ENCODE measurements at regions not wholly inside any gene's neighbourhood (a gene's known extent, or its start where the extent isn't known, plus 50 kb on each side); places are given as distances from the start of the nearest gene placed in this dataset.
"Not testable (repeated sequence)": the region's sequence is repeated elsewhere in the genome, so short reads cannot be mapped to it uniquely, and the experiment has no call there.

DNA sequence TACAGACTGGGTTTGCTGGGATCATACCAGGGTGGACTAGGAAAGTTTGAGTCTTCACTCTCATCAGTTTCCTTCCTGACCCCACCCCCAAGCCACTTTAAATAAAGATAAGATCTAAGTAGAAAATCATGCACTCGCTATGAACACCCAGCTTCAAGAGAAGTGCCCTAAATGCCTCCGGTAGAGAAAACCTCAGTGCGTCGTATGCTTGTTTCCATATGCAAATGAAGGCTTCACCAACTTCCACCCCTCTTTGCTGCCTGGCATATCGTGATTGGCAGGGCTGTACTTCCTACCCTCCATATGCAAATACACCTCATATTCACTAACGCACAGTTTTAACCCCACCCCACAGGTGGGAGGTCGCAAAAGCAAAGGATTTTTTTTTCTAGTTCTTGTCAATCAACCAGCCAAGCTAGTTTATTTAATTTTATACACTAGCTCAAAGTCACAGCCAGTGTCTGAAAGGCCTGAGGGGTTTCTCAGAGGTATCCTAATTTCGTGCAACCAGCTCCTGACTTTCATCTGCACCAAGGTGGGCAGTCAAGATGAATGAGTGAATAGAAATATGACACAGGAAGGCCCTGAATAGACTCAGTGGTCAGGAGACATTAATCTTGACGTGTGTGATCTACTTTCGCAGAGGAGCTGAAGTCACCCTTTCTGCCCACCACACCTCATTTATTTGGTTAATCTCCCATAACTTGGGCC is 121.1 kb upstream of the TSHZ3 start:
- no peaks in the 10 kb centered on the region for H3K9me3 ChIP-seq (ENCODE audit: control insufficient read depth, insufficient read depth, low read length)
- H3K36me3 ChIP-seq (ENCODE audit: control insufficient read depth, insufficient read depth, low read length) = no peaks in the 10 kb centered on the region
- H3K27me3 ChIP-seq (ENCODE audit: control insufficient read depth, insufficient read depth, low read length) = no peaks in the 10 kb centered on the region
- H3K27ac ChIP-seq (ENCODE audit: low read depth, low read length) = no peak overlapping the region
- H3K4me1 ChIP-seq (ENCODE audit: control insufficient read depth, insufficient read depth, low read length) = no peaks in the 10 kb centered on the region
- WGBS (ENCODE audit: insufficient coverage) = 84% methylated on average over 10 of the region's 10 CpGs
- DNase-seq (ENCODE audit: low read depth in 4 of 6, low spot score in 6 of 6) = no peak
- no peak overlapping the region for H3K4me3 ChIP-seq (ENCODE audit: low read depth, low read length)

DNA sequence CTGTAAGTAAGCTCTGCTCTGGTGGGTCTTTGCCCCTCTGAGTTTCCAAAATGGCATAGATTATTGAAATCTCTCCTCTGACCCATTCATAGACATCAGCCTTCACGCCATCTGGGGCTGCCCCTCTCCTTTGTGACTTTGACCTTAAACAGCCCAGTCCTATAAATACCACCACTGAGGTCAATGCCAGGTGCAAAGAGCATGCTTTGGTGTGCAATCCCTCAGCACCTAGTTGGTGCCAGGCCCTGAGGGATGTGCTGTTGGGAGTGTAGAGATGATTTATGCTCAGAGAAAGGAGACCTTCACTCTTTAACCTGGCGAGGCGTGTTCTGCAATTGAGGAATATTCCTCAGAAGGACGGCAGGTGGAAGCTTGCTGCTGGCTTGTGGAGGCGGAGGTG is 121.7 kb upstream of the TSHZ3 start:
- no peaks in the 10 kb centered on the region for H3K27me3 ChIP-seq (ENCODE audit: control insufficient read depth, insufficient read depth, low read length)
- no peak overlapping the region for H3K27ac ChIP-seq (ENCODE audit: low read depth, low read length)
- H3K4me1 ChIP-seq (ENCODE audit: control insufficient read depth, insufficient read depth, low read length) = no peaks in the 10 kb centered on the region
- WGBS (ENCODE audit: insufficient coverage) = 85% methylated on average over 4 of the region's 5 CpGs
- no peaks in the 10 kb centered on the region for H3K9me3 ChIP-seq (ENCODE audit: control insufficient read depth, insufficient read depth, low read length)
- no peak overlapping the region for H3K4me3 ChIP-seq (ENCODE audit: low read depth, low read length)
- H3K36me3 ChIP-seq (ENCODE audit: control insufficient read depth, insufficient read depth, low read length) = no peaks in the 10 kb centered on the region
- no peak for DNase-seq (ENCODE audit: low read depth in 4 of 6, low spot score in 6 of 6)

DNA sequence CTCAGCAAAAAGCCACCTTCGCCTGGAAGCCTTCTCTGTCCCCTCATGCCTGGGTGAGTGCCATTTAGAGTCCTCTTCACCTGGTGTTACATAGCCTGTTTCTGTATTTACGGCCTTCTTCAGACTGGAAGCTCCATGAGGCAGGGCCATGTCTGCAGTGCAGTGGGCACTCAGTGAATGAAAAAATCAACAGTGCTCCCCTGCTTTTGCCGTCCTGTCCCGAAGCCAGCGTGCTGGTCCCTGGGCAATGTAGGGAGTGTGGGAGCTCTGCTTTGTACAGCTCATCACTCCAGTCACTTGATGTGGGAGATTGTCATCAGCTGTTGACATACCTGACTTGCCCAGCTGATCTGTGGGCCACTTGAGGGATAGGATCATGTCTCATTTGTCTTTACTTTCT is 129.0 kb upstream of the TSHZ3 start:
- Histone ChIP-seq H3K36me3 (ENCODE audit: control insufficient read depth, insufficient read depth, low read length) (no peaks in the 10 kb centered on the region), H3K27ac (ENCODE audit: low read depth, low read length) (no peak overlapping the region), H3K27me3 (ENCODE audit: control insufficient read depth, insufficient read depth, low read length) (no peaks in the 10 kb centered on the region), H3K4me1 (ENCODE audit: control insufficient read depth, insufficient read depth, low read length) (no peaks in the 10 kb centered on the region), H3K9me3 (ENCODE audit: control insufficient read depth, insufficient read depth, low read length) (no peaks in the 10 kb centered on the region), H3K4me3 (ENCODE audit: low read depth, low read length) (no peak overlapping the region)
- WGBS (ENCODE audit: insufficient coverage) = 93% methylated on average over 4 of the region's 5 CpGs
- no peak for DNase-seq (ENCODE audit: low read depth in 4 of 6, low spot score in 6 of 6)

DNA sequence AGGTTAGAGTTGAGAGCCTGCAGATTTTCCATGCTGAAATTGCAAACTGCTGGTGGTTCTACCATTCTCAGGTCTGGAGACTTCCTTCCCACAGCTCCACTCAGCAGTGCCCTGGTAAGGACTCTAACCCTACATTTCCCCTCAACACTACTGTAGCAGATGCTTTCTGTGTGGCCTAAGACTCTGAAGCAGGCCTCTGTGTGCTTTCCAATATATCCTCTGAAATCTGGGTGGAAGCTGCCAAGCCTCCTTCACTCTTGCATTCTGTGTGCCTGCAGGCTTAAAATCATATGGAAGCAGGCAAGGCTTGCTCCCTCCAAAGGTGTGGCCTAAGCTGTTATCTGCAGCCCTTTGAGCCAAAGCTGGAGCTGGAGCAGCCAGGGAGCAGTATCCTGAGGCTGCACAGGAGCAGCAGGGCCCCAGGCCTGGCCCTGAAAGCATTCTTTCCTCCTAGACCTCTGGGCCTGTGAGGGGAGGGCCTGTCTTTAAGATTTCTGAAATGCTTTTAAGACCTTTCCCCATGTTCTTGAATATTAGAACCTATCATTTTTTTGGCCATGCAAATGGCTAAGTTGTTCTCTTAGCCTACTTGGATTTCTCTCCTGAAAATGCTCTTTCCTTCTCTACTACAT is 134.1 kb upstream of the TSHZ3 start:
- H3K4me1 ChIP-seq (ENCODE audit: control insufficient read depth, insufficient read depth, low read length) = no peaks in the 10 kb centered on the region
- no peaks in the 10 kb centered on the region for H3K27me3 ChIP-seq (ENCODE audit: control insufficient read depth, insufficient read depth, low read length)
- H3K27ac ChIP-seq (ENCODE audit: low read depth, low read length) = no peak overlapping the region
- no peak for DNase-seq (ENCODE audit: low read depth in 4 of 6, low spot score in 6 of 6)
- H3K9me3 ChIP-seq (ENCODE audit: control insufficient read depth, insufficient read depth, low read length) = no peaks in the 10 kb centered on the region
- H3K36me3 ChIP-seq (ENCODE audit: control insufficient read depth, insufficient read depth, low read length) = no peaks in the 10 kb centered on the region
- H3K4me3 ChIP-seq (ENCODE audit: low read depth, low read length) = no peak overlapping the region

DNA sequence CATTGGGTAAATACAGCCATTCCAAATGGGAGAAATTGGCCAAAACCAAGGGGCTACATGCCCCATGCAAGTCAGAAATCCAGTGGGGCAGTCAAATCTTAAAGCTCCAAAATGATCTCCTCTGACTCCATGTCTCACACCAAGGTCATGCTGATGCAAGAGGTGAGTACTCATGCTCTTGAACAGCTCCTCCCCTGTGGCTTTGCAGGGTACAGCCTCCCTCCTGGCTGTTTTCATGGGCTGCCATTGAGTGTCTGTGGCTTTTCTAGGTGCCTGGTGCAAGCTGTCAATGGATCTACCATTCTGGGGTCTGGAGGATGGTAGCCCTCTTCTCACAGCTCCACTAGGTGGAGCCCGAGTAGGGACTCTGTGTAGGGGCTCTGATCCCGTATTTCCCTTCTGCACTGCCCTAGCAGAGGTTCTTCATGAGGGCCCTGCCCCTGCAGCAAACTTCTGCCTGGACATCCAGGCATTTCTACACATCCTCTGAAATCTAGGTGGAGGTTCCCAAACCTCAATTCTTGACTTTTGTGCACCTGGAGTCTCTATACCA is 135.7 kb upstream of the TSHZ3 start:
- H3K9me3 ChIP-seq (ENCODE audit: control insufficient read depth, insufficient read depth, low read length); DNase-seq (ENCODE audit: low read depth in 4 of 6, low spot score in 6 of 6); H3K4me3 ChIP-seq (ENCODE audit: low read depth, low read length); H3K27me3 ChIP-seq (ENCODE audit: control insufficient read depth, insufficient read depth, low read length); H3K4me1 ChIP-seq (ENCODE audit: control insufficient read depth, insufficient read depth, low read length); H3K36me3 ChIP-seq (ENCODE audit: control insufficient read depth, insufficient read depth, low read length); H3K27ac ChIP-seq (ENCODE audit: low read depth, low read length): not testable (repeated sequence)
- no CpG with 5 or more reads among the region's 2 CpGs for WGBS (ENCODE audit: insufficient coverage)

DNA sequence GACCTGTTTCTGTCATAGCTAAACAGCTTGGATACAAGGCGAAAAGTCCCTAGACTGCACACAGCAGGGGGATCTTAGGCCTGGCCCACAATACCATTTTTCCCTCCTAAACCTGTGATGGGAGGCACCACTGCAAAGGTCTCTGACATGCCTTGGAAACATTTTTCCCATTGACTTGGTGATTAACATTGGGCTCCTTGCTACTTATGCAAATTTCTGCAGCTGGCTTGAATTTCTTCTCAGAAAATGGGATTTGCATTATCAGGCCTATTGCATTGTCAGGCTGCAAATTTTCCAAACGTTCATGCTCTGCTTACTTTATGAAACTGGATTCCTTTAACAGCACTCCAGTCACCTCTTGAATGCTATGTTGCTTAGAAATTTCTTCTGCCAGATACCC is 136.2 kb upstream of the TSHZ3 start:
- DNase-seq (ENCODE audit: low read depth in 4 of 6, low spot score in 6 of 6) = no peak
- WGBS (ENCODE audit: insufficient coverage) = 75% methylated on average over 2 of the region's 2 CpGs
- Histone ChIP-seq H3K36me3 (ENCODE audit: control insufficient read depth, insufficient read depth, low read length) (no peaks in the 10 kb centered on the region), H3K4me1 (ENCODE audit: control insufficient read depth, insufficient read depth, low read length) (no peaks in the 10 kb centered on the region), H3K27ac (ENCODE audit: low read depth, low read length) (no peak overlapping the region), H3K4me3 (ENCODE audit: low read depth, low read length) (no peak overlapping the region), H3K9me3 (ENCODE audit: control insufficient read depth, insufficient read depth, low read length) (no peaks in the 10 kb centered on the region), H3K27me3 (ENCODE audit: control insufficient read depth, insufficient read depth, low read length) (no peaks in the 10 kb centered on the region)

DNA sequence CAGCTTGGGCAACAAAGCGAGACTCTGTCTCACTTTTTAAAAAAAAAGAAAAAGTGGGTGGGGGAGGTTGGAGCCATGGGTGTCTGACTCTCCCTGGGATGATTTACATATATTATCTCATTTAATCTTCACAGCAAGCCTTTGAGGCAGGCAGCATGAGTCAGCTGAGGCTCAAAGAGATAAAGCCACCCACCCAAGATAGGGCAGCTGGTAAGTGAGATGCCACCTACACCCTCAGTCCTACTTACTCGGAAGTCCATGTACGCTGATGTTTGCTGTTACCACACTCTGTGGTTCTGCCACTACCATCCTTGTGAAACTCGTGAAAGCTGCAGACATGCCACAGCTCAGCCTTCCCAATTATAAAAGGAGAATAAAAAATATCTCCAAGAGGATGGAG is 142.0 kb upstream of the TSHZ3 start:
- WGBS (ENCODE audit: insufficient coverage) = 100% methylated on average over 1 of the region's 4 CpGs
- H3K27ac ChIP-seq (ENCODE audit: low read depth, low read length) = no peak overlapping the region
- H3K36me3 ChIP-seq (ENCODE audit: control insufficient read depth, insufficient read depth, low read length) = no peaks in the 10 kb centered on the region
- no peaks in the 10 kb centered on the region for H3K27me3 ChIP-seq (ENCODE audit: control insufficient read depth, insufficient read depth, low read length)
- no peaks in the 10 kb centered on the region for H3K4me1 ChIP-seq (ENCODE audit: control insufficient read depth, insufficient read depth, low read length)
- H3K9me3 ChIP-seq (ENCODE audit: control insufficient read depth, insufficient read depth, low read length) = no peaks in the 10 kb centered on the region
- DNase-seq (ENCODE audit: low read depth in 4 of 6, low spot score in 6 of 6) = no peak
- H3K4me3 ChIP-seq (ENCODE audit: low read depth, low read length) = no peak overlapping the region

DNA sequence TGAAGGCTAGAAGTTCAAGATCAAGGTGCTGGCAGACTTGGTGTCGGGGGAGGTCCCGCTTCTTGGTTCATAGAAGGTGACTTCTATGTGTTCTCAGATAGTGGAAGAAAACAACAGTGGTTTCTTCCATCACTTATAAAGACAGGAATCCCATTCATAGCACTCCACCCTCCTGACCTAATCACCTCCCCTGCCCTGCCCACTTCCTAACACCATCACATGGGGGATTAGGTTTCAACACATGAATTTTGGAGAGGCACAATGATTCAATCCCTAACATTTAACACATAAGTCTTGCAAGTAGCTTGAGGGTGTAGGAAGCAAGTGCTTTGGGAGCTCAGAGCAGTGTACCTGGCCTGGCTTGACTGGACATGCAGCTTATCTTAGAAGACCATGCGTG is 142.8 kb upstream of the TSHZ3 start:
- Histone ChIP-seq H3K36me3 (ENCODE audit: control insufficient read depth, insufficient read depth, low read length) (no peaks in the 10 kb centered on the region), H3K4me3 (ENCODE audit: low read depth, low read length) (no peak overlapping the region), H3K27ac (ENCODE audit: low read depth, low read length) (no peak overlapping the region), H3K4me1 (ENCODE audit: control insufficient read depth, insufficient read depth, low read length) (no peaks in the 10 kb centered on the region), H3K27me3 (ENCODE audit: control insufficient read depth, insufficient read depth, low read length) (no peaks in the 10 kb centered on the region), H3K9me3 (ENCODE audit: control insufficient read depth, insufficient read depth, low read length) (no peaks in the 10 kb centered on the region)
- 100% methylated on average over 1 of the region's 3 CpGs for WGBS (ENCODE audit: insufficient coverage)
- no peak for DNase-seq (ENCODE audit: low read depth in 4 of 6, low spot score in 6 of 6)

DNA sequence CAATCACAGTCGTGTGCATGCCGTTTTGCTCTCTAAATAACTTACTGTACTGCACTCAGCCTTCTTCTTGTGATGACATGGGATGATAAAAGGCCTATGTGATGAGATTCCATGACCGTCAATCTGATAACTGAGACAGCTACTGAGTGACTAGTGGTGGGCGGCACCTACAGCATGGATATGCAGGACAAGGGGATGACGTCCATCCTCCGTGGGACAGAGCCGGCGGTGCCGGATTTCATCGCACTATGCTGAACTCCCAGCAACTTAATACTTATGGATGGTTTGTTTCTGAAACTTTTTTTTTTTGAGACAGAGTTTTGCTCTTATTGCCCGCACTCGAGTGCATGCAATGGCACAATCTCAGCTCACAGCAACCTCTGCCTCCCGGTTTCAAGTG is 146.8 kb upstream of the TSHZ3 start:
- Histone ChIP-seq H3K4me3 (ENCODE audit: low read depth, low read length) (no peak overlapping the region), H3K9me3 (ENCODE audit: control insufficient read depth, insufficient read depth, low read length) (no peaks in the 10 kb centered on the region), H3K27ac (ENCODE audit: low read depth, low read length) (no peak overlapping the region), H3K4me1 (ENCODE audit: control insufficient read depth, insufficient read depth, low read length) (no peaks in the 10 kb centered on the region), H3K27me3 (ENCODE audit: control insufficient read depth, insufficient read depth, low read length) (no peaks in the 10 kb centered on the region), H3K36me3 (ENCODE audit: control insufficient read depth, insufficient read depth, low read length) (no peaks in the 10 kb centered on the region)
- DNase-seq (ENCODE audit: low read depth in 4 of 6, low spot score in 6 of 6) = no peak
- 94% methylated on average over 7 of the region's 13 CpGs for WGBS (ENCODE audit: insufficient coverage)

DNA sequence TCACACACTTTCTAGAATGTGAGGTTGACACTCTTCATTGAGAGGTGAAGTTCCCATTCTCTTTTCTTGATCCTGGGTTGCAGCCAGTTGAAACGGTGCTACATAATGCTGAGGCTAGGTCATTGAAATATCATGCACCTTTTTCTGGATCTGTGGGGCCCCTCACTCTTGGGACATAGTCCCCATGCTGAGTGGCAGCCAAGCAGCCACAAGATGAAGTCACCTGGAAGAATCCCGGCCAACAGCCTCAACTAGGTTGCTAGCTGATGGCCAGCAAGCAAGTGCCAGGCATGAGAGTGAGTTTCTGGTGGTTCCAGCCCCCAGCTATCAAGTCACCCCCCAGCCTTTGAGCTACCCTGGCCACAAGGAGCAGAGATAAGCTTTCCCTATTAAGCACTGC is 148.5 kb upstream of the TSHZ3 start:
- no peaks in the 10 kb centered on the region for H3K4me1 ChIP-seq (ENCODE audit: control insufficient read depth, insufficient read depth, low read length)
- no peaks in the 10 kb centered on the region for H3K36me3 ChIP-seq (ENCODE audit: control insufficient read depth, insufficient read depth, low read length)
- no peak overlapping the region for H3K4me3 ChIP-seq (ENCODE audit: low read depth, low read length)
- no peak for DNase-seq (ENCODE audit: low read depth in 4 of 6, low spot score in 6 of 6)
- WGBS (ENCODE audit: insufficient coverage) = 83% methylated on average over 2 of the region's 2 CpGs
- H3K27ac ChIP-seq (ENCODE audit: low read depth, low read length) = no peak overlapping the region
- H3K9me3 ChIP-seq (ENCODE audit: control insufficient read depth, insufficient read depth, low read length) = no peaks in the 10 kb centered on the region
- H3K27me3 ChIP-seq (ENCODE audit: control insufficient read depth, insufficient read depth, low read length) = no peaks in the 10 kb centered on the region

All from spinal cord (tissue), 9 donors.